GM19463 (cell line): ENCODE measurements at regions not wholly inside any gene's neighbourhood (a gene's known extent, or its start where the extent isn't known, plus 50 kb on each side); places are given as distances from the start of the nearest gene placed in this dataset.

ENCODE experiments used
- ATAC-seq: cut with Tn5 transposase; IDR thresholded peaks from one replicate; pipeline ENCODE4 v1.9.1; 2021; ENCODE audit warnings: mild to moderate bottlenecking, moderate library complexity; ENCODE audit not compliant: unreplicated experiment

GRCh38 chr7:79732535-79732934, 279.1 kb upstream of the MAGI2 start:
- ATAC-seq = no peak

- ATAC-seq = no peak
Measured at GRCh38 chr7:79730971-79731370, 277.5 kb upstream of the MAGI2 start.

- ATAC-seq = no peak
Measured at GRCh38 chr7:79723833-79724618, 270.6 kb upstream of the MAGI2 start.

- no peak for ATAC-seq
Measured at GRCh38 chr7:79722217-79722616, 268.8 kb upstream of the MAGI2 start.

GRCh38 chr7:79719216-79719615, 265.7 kb upstream of the MAGI2 start:
- ATAC-seq = no peak

- no peak for ATAC-seq
Measured at GRCh38 chr7:79716329-79716728, 262.9 kb upstream of the MAGI2 start.

- no peak for ATAC-seq
Measured at GRCh38 chr7:79714081-79714480, 260.6 kb upstream of the MAGI2 start.

- ATAC-seq = no peak
Measured at GRCh38 chr7:79713276-79713675, 259.8 kb upstream of the MAGI2 start.

GRCh38 chr7:79711660-79712059, 258.2 kb upstream of the MAGI2 start:
- ATAC-seq = no peak

GRCh38 chr7:79709574-79710409, 256.3 kb upstream of the MAGI2 start:
- ATAC-seq = no peak

GRCh38 chr7:79702116-79702515, 248.6 kb upstream of the MAGI2 start:
- ATAC-seq = no peak

- ATAC-seq = no peak
Measured at GRCh38 chr7:79692015-79692414, 238.5 kb upstream of the MAGI2 start.

- ATAC-seq = no peak
Measured at GRCh38 chr7:79691074-79691473, 237.6 kb upstream of the MAGI2 start.

GRCh38 chr7:79684384-79684783, 230.9 kb upstream of the MAGI2 start:
- ATAC-seq = no peak

GRCh38 chr7:79683916-79684315, 230.4 kb upstream of the MAGI2 start:
- ATAC-seq = no peak

- no peak for ATAC-seq
Measured at GRCh38 chr7:79683185-79683890, 229.9 kb upstream of the MAGI2 start.

- ATAC-seq = no peak
Measured at GRCh38 chr7:79681454-79681853, 228.0 kb upstream of the MAGI2 start.

GRCh38 chr7:79673969-79674368, 220.5 kb upstream of the MAGI2 start:
- ATAC-seq = no peak

- ATAC-seq = no peak
Measured at GRCh38 chr7:79673421-79673820, 220.0 kb upstream of the MAGI2 start.

- no peak for ATAC-seq
Measured at GRCh38 chr7:79668292-79668691, 214.8 kb upstream of the MAGI2 start.

GRCh38 chr7:79666472-79666871, 213.0 kb upstream of the MAGI2 start:
- ATAC-seq = no peak
